HEK293T (cell line): ENCODE measurements at regions not wholly inside any gene's neighbourhood (a gene's known extent, or its start where the extent isn't known, plus 50 kb on each side); places are given as distances from the start of the nearest gene placed in this dataset.
"Not testable (repeated sequence)": the region's sequence is repeated elsewhere in the genome, so short reads cannot be mapped to it uniquely, and the experiment has no call there.

Experiments used
- BHLHE40 ChIP-seq: fragments of 450-650 bp; IDR thresholded peaks from 2 replicates; pipeline ENCODE4 v1.6.1; 2016; ENCODE audit warnings: mild to moderate bottlenecking, moderate library complexity, borderline replicate concordance
- ELF4 ChIP-seq: fragments of 450-650 bp; IDR thresholded peaks from 2 replicates; pipeline ENCODE4 v1.6.1; 2017; ENCODE audit warnings: antibody characterized with exemption
- FOXA1 ChIP-seq: fragments of 450-650 bp; IDR thresholded peaks from 2 replicates; pipeline ENCODE4 v1.6.1; 2016; ENCODE audit warnings: mild to moderate bottlenecking
- FOXM1 ChIP-seq: fragments of 450-650 bp; IDR thresholded peaks from 2 replicates; pipeline ENCODE4 v1.6.1; 2017; ENCODE audit warnings: mild to moderate bottlenecking, borderline replicate concordance
- NFRKB ChIP-seq: fragments of 450-650 bp; IDR thresholded peaks from 2 replicates; pipeline ENCODE4 v1.6.1; 2016; ENCODE audit warnings: mild to moderate bottlenecking, moderate library complexity
- SP1 ChIP-seq: fragments of 450-650 bp; IDR thresholded peaks from 2 replicates; pipeline ENCODE4 v1.6.1; 2017
- SUZ12 ChIP-seq: fragments of 450-650 bp; IDR thresholded peaks from 2 replicates; pipeline ENCODE4 v1.6.1; 2016; ENCODE audit warnings: mild to moderate bottlenecking
- TARDBP ChIP-seq: fragments of 450-650 bp; IDR thresholded peaks from 2 replicates; pipeline ENCODE4 v1.6.1; 2016
- ZNF384 ChIP-seq: fragments of 450-650 bp; IDR thresholded peaks from 2 replicates; pipeline ENCODE4 v1.6.1; 2016

DNA sequence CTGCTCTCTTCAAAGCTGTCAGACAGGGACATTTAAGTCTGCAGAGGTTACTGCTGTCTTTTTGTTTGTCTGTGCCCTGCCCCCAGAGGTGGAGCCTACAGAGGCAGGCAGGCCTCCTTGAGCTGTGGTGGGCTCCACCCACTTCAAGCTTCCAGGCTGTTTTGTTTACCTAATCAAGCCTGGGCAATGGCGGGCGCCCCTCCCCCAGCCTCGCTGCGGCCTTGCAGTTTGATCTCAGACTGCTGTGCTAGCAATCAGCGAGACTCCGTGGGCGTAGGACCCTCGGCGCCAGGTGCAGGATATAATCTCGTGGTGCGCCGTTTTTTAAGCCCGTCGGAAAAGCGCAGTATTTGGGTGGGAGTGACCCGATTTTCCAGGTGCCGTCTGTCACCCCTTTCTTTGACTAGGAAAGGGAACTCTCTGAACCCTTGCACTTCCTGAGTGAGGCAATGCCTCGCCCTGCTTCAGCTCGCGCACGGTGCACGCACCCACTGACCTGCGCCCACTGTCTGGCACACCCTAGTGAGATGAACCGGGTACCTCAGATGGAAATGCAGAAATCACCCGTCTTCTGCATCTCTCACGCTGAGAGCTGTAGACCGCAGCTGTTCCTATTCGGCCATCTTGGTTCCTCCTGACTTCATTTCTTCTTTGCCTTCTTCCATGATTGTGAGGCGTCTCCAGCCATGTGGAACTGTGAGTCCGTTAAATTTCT, 93.5 kb upstream of the EYA4 start:
- not testable (repeated sequence) for TF ChIP-seq FOXM1, TARDBP, SP1, SUZ12, FOXA1, BHLHE40, NFRKB, ELF4, ZNF384
